Esophagus (tissue), 2 donors: ENCODE measurements at regions not wholly inside any gene's neighbourhood (a gene's known extent, or its start where the extent isn't known, plus 50 kb on each side); places are given as distances from the start of the nearest gene placed in this dataset.

ENCODE experiments used
- H3K27ac ChIP-seq, 2 donors: one replicate each; pipeline ENCODE4 v1.5.1; 2013; ENCODE audit warnings: low read depth in 2 of 2, mild to moderate bottlenecking in 2 of 2, inconsistent platforms in 1 of 2, low read length in 1 of 2, moderate library complexity in 1 of 2
- H3K27me3 ChIP-seq, 2 donors: one replicate each; pipeline ENCODE4 v1.6.1; 2013; ENCODE audit warnings: low read length in 2 of 2, control low read depth in 1 of 2, mild to moderate bottlenecking in 1 of 2; ENCODE audit not compliant: insufficient read depth in 2 of 2, control insufficient read depth in 1 of 2
- H3K36me3 ChIP-seq, 2 donors: one replicate each; pipeline ENCODE4 v1.6.1; 2013; ENCODE audit warnings: low read length in 1 of 2; ENCODE audit not compliant: control insufficient read depth in 2 of 2, insufficient read depth in 2 of 2
- H3K4me1 ChIP-seq, 2 donors: one replicate each; pipeline ENCODE4 v1.6.1; 2013; ENCODE audit warnings: low read length in 1 of 2; ENCODE audit not compliant: control insufficient read depth in 2 of 2, insufficient read depth in 2 of 2
- H3K4me3 ChIP-seq, 2 donors: one replicate each; pipeline ENCODE4 v1.5.1; 2013; ENCODE audit warnings: low read length in 2 of 2, mild to moderate bottlenecking in 2 of 2, low read depth in 1 of 2, moderate library complexity in 1 of 2
- H3K9me3 ChIP-seq, 2 donors: one replicate each; pipeline ENCODE4 v1.6.1; 2013; ENCODE audit warnings: mild to moderate bottlenecking in 2 of 2, low read depth in 1 of 2, low read length in 1 of 2, moderate library complexity in 1 of 2; ENCODE audit not compliant: control insufficient read depth in 2 of 2, insufficient read depth in 1 of 2
- WGBS, 2 donors: extraction: QIAGEN DNeasy Blood & Tissue Kit; methylation state at CpG; one replicate each; pipeline ENCODE4 v1.1.7; 2013; 5-methylcytosine and 5-hydroxymethylcytosine counted together
- donor health status: healthy with polysubstance abuse.
- donor health status: Bipolar disorder and iron deficiency.

DNA sequence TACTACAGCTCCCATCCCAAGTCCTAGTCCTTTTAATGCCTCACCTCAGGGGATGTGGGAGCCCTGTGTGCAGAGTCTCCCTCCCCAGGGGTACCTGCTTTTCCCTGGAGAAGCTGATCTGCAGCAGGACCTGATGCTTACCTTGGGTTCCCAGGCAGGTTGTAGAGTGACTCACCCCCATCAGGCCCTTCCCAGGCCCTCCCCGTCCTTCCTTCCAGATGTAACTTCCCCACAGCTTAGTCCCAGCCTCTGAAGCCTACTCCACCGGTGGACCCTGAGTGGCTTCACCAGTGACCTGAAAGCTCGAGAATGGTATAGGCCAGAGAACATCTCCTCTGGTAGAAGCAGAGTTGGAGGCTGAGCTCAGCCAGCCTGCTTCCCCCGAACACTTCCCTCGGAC lies 254.2 kb upstream of the STT3B start:
- Histone ChIP-seq H3K9me3 (no peaks in the 10 kb centered on the region), H3K4me3 (no peak overlapping the region), H3K27ac (no peak overlapping the region), H3K4me1 (peaks cover 0 to 3% of the 10 kb centered on the region in 2 donors), H3K36me3 (no peaks in the 10 kb centered on the region), H3K27me3 (no peaks in the 10 kb centered on the region)
- 94 to 96% methylated on average over 5 of the region's 5 CpGs for WGBS, 2 donors

DNA sequence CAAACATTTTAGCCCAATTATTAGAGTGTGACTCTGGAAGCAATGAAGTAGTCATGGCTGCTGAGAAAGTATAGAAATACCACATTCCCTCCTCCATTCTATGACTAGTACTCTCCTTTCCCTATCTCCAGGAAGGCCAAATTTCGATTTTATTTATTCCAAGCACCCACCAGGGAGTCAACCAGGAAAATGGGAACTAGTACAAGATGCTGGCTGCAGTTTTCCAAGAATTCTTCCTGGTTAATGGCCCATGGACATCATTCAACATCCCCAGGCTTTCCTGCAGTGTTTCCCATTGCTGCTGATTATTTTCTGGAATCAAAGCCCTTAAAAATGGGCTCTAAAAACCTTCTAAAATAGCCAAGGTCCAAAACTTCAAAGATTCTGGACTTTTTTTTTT lies 247.9 kb upstream of the STT3B start:
- no peaks in the 10 kb centered on the region for H3K36me3 ChIP-seq
- WGBS, 2 donors: 60 to 65% methylated on average over 1 of the region's 1 CpG
- no peak overlapping the region for H3K4me3 ChIP-seq
- H3K27me3 ChIP-seq: no peaks in the 10 kb centered on the region
- H3K4me1 ChIP-seq: peaks cover 0 to 12% of the 10 kb centered on the region in 2 donors
- H3K9me3 ChIP-seq: no peaks in the 10 kb centered on the region
- no peak overlapping the region for H3K27ac ChIP-seq

DNA sequence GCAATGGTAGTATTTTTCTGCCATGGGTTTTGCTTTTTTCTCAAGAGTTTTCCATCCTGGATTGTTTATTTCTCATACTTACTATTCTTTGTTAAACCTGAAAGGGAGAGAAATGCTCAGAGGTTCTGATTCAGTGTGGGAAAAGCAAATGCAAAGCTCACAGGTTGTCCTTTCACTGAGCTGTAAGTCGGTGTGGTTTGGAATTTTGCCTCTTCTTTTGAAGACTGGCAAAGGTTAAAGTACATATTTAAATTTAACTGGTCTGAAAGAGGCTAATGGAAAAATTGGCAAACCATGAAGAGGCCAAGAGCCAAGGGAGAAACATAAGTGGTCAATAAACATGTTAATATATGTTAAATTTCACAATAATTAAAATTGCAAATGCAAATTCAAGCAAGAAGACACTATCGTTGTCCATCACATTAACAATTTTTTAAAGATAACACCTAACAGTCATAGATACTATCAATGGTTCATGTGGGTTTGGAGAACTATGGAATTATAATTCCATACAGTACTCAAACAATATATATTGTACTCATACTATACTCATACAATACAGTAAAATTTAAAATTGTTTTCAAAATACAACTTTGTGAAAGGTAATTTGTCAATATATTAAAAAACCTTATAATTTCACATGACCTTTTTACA lies 246.8 kb upstream of the STT3B start:
- Histone ChIP-seq H3K4me1 (peaks cover 0 to 12% of the 10 kb centered on the region in 2 donors), H3K4me3 (no peak overlapping the region), H3K27me3 (no peaks in the 10 kb centered on the region), H3K9me3 (no peaks in the 10 kb centered on the region), H3K27ac (no peak overlapping the region), H3K36me3 (no peaks in the 10 kb centered on the region)
- 58 to 67% methylated on average over 2 of the region's 2 CpGs for WGBS, 2 donors

DNA sequence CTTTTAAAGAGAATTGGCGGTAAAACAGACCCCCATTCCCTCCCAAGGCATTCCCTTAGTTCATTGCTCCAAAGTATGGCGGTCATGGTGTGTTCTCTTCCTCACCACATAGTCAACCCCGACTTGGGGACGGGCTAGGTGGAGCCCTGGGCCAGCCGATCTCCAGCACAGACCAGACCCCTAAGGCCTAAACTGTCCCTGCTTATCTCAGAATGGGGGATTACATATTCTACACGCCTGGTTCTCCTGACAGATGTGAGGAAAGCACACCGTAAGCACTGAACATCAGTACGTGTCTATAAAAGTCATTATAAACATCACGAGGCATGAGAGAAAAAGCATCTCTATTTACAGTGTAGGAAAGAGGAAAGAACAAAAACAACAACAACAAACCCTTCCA lies 244.5 kb upstream of the STT3B start:
- Histone ChIP-seq H3K27ac (peak overlapping the region; percentile 58 to 64), H3K9me3 (no peaks in the 10 kb centered on the region)
- WGBS, 2 donors: 70 to 78% methylated on average over 9 of the region's 9 CpGs

DNA sequence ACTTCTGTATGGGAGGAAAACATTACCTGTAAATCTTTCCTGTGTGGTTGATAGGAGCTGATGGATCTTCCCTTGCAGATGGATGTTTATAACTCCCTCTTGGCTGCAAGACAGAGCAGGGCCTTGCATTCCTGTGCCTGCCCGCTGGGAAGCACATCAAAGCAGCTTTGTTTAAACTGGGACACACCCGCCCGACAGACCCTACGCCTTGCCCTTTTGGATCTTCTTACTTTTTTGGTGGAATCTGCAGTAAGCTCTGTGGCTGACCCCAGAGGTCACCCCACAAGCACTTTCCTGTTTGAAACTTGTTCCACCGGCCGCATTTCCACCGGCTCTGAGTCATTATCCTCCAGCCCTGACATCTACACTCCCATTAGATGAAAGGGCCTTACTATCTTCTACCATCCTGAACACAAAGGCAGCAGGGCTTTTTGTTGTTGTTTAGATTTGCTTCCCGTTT lies 244.1 kb upstream of the STT3B start:
- Histone ChIP-seq H3K4me1 (peaks cover 0 to 14% of the 10 kb centered on the region in 2 donors), H3K9me3 (no peaks in the 10 kb centered on the region), H3K27me3 (no peaks in the 10 kb centered on the region), H3K4me3 (no peak overlapping the region), H3K36me3 (no peaks in the 10 kb centered on the region), H3K27ac (peak overlapping the region; percentile 45)
- 16 to 32% methylated on average over 8 of the region's 8 CpGs for WGBS, 2 donors

More for the DNA sequence above, 244.5 kb upstream of the STT3B start:
- H3K36me3 ChIP-seq: no peaks in the 10 kb centered on the region
- H3K4me3 ChIP-seq: no peak overlapping the region
- no peaks in the 10 kb centered on the region for H3K27me3 ChIP-seq
- H3K4me1 ChIP-seq: peaks cover 0 to 14% of the 10 kb centered on the region in 2 donors

DNA sequence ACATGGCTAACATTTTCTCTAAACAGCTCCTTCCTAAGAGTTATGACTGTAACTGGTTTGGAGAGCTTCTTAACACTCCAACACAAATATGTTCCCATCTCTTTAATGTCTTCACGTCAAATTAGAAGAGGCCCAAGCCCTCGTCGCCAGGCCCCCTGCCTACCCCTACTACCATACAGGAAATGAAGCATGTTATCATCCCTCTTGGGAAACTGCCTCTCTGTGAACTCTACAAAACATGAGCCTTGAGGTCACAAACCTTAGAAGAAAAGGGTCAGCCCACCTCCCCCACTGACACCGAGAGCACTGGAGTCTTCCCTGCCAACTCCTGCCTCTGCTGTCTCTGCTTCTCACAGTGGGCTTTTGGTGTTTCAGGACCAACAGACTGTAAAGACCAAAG lies 243.1 kb upstream of the STT3B start:
- no peak overlapping the region for H3K4me3 ChIP-seq
- no peaks in the 10 kb centered on the region for H3K27me3 ChIP-seq
- WGBS, 2 donors: 73 to 85% methylated on average over 4 of the region's 4 CpGs
- peak overlapping the region; percentile 47 to 80 for H3K27ac ChIP-seq
- no peaks in the 10 kb centered on the region for H3K36me3 ChIP-seq
- peaks cover 0 to 14% of the 10 kb centered on the region in 2 donors for H3K4me1 ChIP-seq
- no peaks in the 10 kb centered on the region for H3K9me3 ChIP-seq

DNA sequence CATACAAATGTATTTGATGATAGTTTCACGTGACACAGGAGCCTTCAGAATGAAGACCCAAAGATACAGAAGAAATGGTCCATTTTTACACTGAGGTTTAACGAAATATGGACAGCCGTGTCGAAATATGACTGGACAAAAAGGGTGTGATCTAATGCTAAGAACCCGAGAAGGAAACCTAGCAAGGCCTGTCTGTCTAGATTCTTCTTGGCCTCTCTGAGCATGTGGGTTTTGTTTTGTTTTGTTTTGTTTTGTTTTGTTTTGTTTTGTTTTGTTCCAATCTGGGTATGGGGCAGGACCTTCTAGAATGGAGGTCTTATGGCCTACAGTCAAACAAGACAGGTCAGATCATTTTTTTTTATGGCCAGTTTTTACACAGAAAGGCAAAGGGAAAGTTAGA lies 242.7 kb upstream of the STT3B start:
- Histone ChIP-seq H3K27me3 (no peaks in the 10 kb centered on the region), H3K27ac (peak overlapping the region in 1 of 2 donors; percentile 20), H3K4me3 (no peak overlapping the region), H3K4me1 (peaks cover 0 to 14% of the 10 kb centered on the region in 2 donors), H3K9me3 (no peaks in the 10 kb centered on the region), H3K36me3 (no peaks in the 10 kb centered on the region)
- 79 to 81% methylated on average over 5 of the region's 5 CpGs for WGBS, 2 donors

DNA sequence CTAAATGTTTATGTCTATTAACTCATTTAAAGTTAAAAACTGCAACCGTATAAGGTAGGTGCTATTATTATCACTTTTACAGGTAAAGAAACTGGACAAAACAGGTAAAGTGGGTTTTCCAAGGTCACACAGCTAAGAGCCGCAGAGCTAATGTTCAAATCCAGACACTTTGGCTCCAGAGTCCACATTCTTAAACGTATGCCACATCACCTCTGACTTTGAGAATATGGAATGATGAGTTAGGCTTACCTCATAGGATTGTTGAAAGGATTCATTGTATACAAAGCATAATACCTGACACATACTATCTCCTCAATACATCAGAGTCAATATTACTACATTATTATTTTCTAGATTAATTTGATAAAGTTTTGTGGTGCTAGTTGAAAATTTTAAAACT lies 240.9 kb upstream of the STT3B start:
- WGBS, 2 donors: 71 to 75% methylated on average over 3 of the region's 3 CpGs
- H3K9me3 ChIP-seq: no peaks in the 10 kb centered on the region
- H3K36me3 ChIP-seq: no peaks in the 10 kb centered on the region
- no peak overlapping the region for H3K4me3 ChIP-seq
- no peaks in the 10 kb centered on the region for H3K27me3 ChIP-seq
- peaks cover 0 to 14% of the 10 kb centered on the region in 2 donors for H3K4me1 ChIP-seq
- H3K27ac ChIP-seq: no peak overlapping the region

DNA sequence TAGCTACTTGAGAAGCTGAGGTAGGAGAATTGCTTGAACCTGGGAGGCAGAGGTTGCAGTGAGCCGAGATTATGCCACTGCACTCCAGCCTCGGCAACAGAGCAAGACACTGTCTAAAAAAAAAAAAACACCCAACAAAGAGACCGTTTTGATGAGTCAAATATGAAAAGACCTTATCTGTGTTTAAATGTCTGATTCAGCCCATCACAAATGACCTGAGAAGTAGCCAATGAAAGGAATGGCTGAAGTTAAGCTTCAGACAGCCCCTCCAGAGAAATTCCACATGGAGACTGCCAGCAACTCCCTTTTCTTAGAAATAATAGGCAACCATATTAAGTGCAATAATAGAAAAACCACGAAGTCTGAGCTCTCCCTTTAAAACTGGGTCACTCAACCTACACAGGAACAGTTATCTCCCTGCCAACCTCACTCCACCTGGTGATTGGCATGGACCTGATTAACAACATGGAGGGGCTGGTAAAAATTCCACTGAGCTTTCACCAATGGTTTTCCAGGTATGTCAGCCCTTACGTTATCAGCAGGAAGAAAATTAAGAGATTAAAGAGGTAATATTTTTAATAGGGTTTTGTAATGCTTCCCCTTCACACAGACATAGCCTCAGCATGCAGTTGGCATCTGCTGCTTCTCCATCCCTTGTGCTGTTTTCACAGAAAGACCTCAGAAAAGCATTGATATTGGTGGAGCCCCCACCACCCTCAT lies 238.1 kb upstream of the STT3B start:
- Histone ChIP-seq H3K9me3 (no peaks in the 10 kb centered on the region), H3K4me1 (peaks cover 0 to 3% of the 10 kb centered on the region in 2 donors), H3K27me3 (no peaks in the 10 kb centered on the region), H3K36me3 (no peaks in the 10 kb centered on the region), H3K4me3 (no peak overlapping the region), H3K27ac (no peak overlapping the region)
- 66 to 69% methylated on average over 5 of the region's 5 CpGs for WGBS, 2 donors
